Eye (tissue), 1 donor: ENCODE measurements at regions not wholly inside any gene's neighbourhood (a gene's known extent, or its start where the extent isn't known, plus 50 kb on each side); places are given as distances from the start of the nearest gene placed in this dataset.

Experiments used
- DNase-seq: peaks from one replicate; pipeline ENCODE4 v3.0.0-alpha.2; 2015

GRCh38 chr9:89697553-89697952 lies 92.7 kb downstream of the GADD45G start:
- no peak for DNase-seq

- no peak for DNase-seq
Measured at GRCh38 chr9:89698411-89699005, 93.7 kb downstream of the GADD45G start.

- DNase-seq: no peak
Measured at GRCh38 chr9:89699646-89700045, 94.8 kb downstream of the GADD45G start.

- no peak for DNase-seq
Measured at GRCh38 chr9:89701221-89701798, 96.5 kb downstream of the GADD45G start.

GRCh38 chr9:89702401-89702800 lies 97.6 kb downstream of the GADD45G start:
- no peak for DNase-seq

GRCh38 chr9:89705651-89706050 lies 100.8 kb downstream of the GADD45G start:
- DNase-seq: no peak

- DNase-seq: no peak
Measured at GRCh38 chr9:89706086-89706485, 101.3 kb downstream of the GADD45G start.

- DNase-seq: no peak
Measured at GRCh38 chr9:89706731-89707191, 101.9 kb downstream of the GADD45G start.

GRCh38 chr9:89710697-89711096 lies 105.9 kb downstream of the GADD45G start:
- DNase-seq: no peak

- DNase-seq: no peak
Measured at GRCh38 chr9:89711866-89712265, 107.1 kb downstream of the GADD45G start.

GRCh38 chr9:89712283-89712682 lies 107.5 kb downstream of the GADD45G start:
- DNase-seq: no peak

GRCh38 chr9:89714321-89714720 lies 109.5 kb downstream of the GADD45G start:
- DNase-seq: no peak

GRCh38 chr9:89715318-89715858 lies 110.6 kb downstream of the GADD45G start:
- DNase-seq: no peak

- no peak for DNase-seq
Measured at GRCh38 chr9:89715881-89716280, 111.1 kb downstream of the GADD45G start.

- DNase-seq: peak; percentile 34
Measured at GRCh38 chr9:89716559-89716958, 111.7 kb downstream of the GADD45G start.

GRCh38 chr9:89718176-89718575 lies 113.4 kb downstream of the GADD45G start:
- no peak for DNase-seq

- DNase-seq: no peak
Measured at GRCh38 chr9:89718651-89719050, 113.8 kb downstream of the GADD45G start.

- DNase-seq: no peak
Measured at GRCh38 chr9:89719202-89719601, 114.4 kb downstream of the GADD45G start.

- DNase-seq: no peak
Measured at GRCh38 chr9:89720696-89721175, 115.9 kb downstream of the GADD45G start.

- no peak for DNase-seq
Measured at GRCh38 chr9:89721176-89721700, 116.4 kb downstream of the GADD45G start.

- no peak for DNase-seq
Measured at GRCh38 chr9:89721971-89722530, 117.2 kb downstream of the GADD45G start.

- no peak for DNase-seq
Measured at GRCh38 chr9:89722712-89723111, 117.9 kb downstream of the GADD45G start.

- DNase-seq: no peak
Measured at GRCh38 chr9:89723469-89724100, 118.8 kb downstream of the GADD45G start.
